K562 (cell line): ENCODE measurements at regions not wholly inside any gene's neighbourhood (a gene's known extent, or its start where the extent isn't known, plus 50 kb on each side); places are given as distances from the start of the nearest gene placed in this dataset.

ENCODE experiments used
- ATAC-seq: fragments of 200-7000 bp; cut with Tn5 transposase; 3 replicates; pipeline ENCODE4 v1.9.1; 2020; ENCODE audit warnings: moderate library complexity
- BruUV-seq: library from RNA; stranded (reverse); fragments of 400-500 nt; replicated peaks from 2 replicates; lab custom pipeline; 2021; lab: Mats Ljungman, UMichigan
- CTCF ChIA-PET: fragments of 300-600 bp; formaldehyde crosslinking; extraction: SDS; loops from one replicate; lab custom pipeline; 2021; ENCODE audit warnings: low intra/inter-chr PET ratio; lab: Yijun Ruan, JAX
- POLR2A ChIA-PET: fragments of 300-600, 350-650 bp; sonication (Branson Sonifier 250); formaldehyde crosslinking; extraction: SDS; loops from one replicate; lab custom pipeline; 2021; ENCODE audit warnings: antibody characterized with exemption, inconsistent platforms; lab: Yijun Ruan, JAX
- DNase-seq, 4 experiments: peaks; one replicate each; pipeline versions ENCODE4 v3.0.0 to v3.0.0-alpha.2; 2011 to 2018; ENCODE audit warnings: low spot score in 3 of 4, mixed read lengths in 3 of 4; ENCODE audit errors: extremely low read depth in 1 of 4
- FAIRE-seq: peaks from 2 replicates; lab custom pipeline; 2011; peaks lifted over from hg19 to GRCh38; lab: Jason Lieb, UNC
- H2AFZ ChIP-seq: 2 replicates; pipeline ENCODE4 v1.6.0; 2011; ENCODE audit warnings: low read depth, low read length, control low read depth, inconsistent platforms
- H3K27ac ChIP-seq: fragments of 200-600 bp; 3 replicates; pipeline ENCODE4 v1.8.0; 2011; ENCODE audit warnings: low read depth, mild to moderate bottlenecking, control low read depth, inconsistent platforms, low read length, moderate library complexity, mixed read lengths; ENCODE audit errors: extremely low read depth
- H3K27me3 ChIP-seq, 2 experiments: fragments of 300-600 bp in 1 of 2; 2 replicates in 1 of 2; 3 replicates in 1 of 2; pipeline versions ENCODE4 v1.6.0 to v1.8.0; 2011; ENCODE audit warnings: inconsistent platforms in 2 of 2, low read length in 2 of 2, mild to moderate bottlenecking in 1 of 2, mixed read lengths in 1 of 2, moderate library complexity in 1 of 2; ENCODE audit not compliant: control insufficient read depth in 2 of 2, insufficient read depth in 2 of 2
- H3K36me3 ChIP-seq: fragments of 300-600 bp; 3 replicates; pipeline ENCODE4 v1.8.0; 2011; ENCODE audit warnings: mild to moderate bottlenecking, low read length, inconsistent platforms; ENCODE audit not compliant: control insufficient read depth, insufficient read depth
- H3K4me1 ChIP-seq, 2 experiments: fragments of 200-600 bp in 1 of 2; replicated peaks in 1 of 2; 2 replicates in 1 of 2; 3 replicates in 1 of 2; pipeline versions ENCODE4 v1.5.1 to v1.8.0; 2011; ENCODE audit warnings: inconsistent platforms in 2 of 2, low read length in 2 of 2, mild to moderate bottlenecking in 1 of 2, mixed read lengths in 1 of 2, moderate library complexity in 1 of 2; ENCODE audit not compliant: control insufficient read depth in 2 of 2, insufficient read depth in 2 of 2
- H3K4me2 ChIP-seq: 2 replicates; pipeline ENCODE4 v1.6.1; 2011; ENCODE audit warnings: low read length, control low read depth, inconsistent platforms, mixed read lengths; ENCODE audit not compliant: insufficient read depth
- H3K4me3 ChIP-seq: fragments of 200-600 bp; sonication (generic), shearing (Covaris generic); 2 replicates; pipeline ENCODE4 v1.5.1; 2016; ENCODE audit warnings: control low read depth, inconsistent platforms
- H3K79me2 ChIP-seq: fragments of 200-600 bp; 3 replicates; pipeline ENCODE4 v1.8.0; 2011; ENCODE audit warnings: low read length, inconsistent platforms; ENCODE audit not compliant: control insufficient read depth, insufficient read depth
- H3K9ac ChIP-seq, 2 experiments: 2 replicates each; pipeline versions ENCODE4 v1.6.0 to v1.6.1; 2011; ENCODE audit warnings: low read depth in 2 of 2, low read length in 2 of 2, control low read depth in 1 of 2, inconsistent platforms in 1 of 2, mild to moderate bottlenecking in 1 of 2, mixed read lengths in 1 of 2; ENCODE audit not compliant: insufficient read depth in 1 of 2
- H3K9me1 ChIP-seq: one replicate; pipeline ENCODE4 v1.6.0; 2011; ENCODE audit warnings: inconsistent platforms, mild to moderate bottlenecking, low read length, moderate library complexity; ENCODE audit not compliant: control insufficient read depth, insufficient read depth
- H3K9me3 ChIP-seq: replicated peaks from 2 replicates; pipeline ENCODE4 v1.5.1; 2011; ENCODE audit warnings: low read depth, low read length, inconsistent platforms; ENCODE audit not compliant: control insufficient read depth, insufficient read depth
- H4K20me1 ChIP-seq: replicated peaks from 2 replicates; pipeline ENCODE4 v1.6.1; 2011; ENCODE audit warnings: low read length, inconsistent platforms, mixed read lengths; ENCODE audit not compliant: control insufficient read depth, insufficient read depth
- BRF1 ChIP-seq: IDR thresholded peaks from 3 replicates; pipeline ENCODE4 v1.6.1; 2011; ENCODE audit warnings: borderline replicate concordance, mild to moderate bottlenecking; ENCODE audit not compliant: insufficient read length; ENCODE audit errors: extremely low read depth
- DMBX1 ChIP-seq: fragments of 250-450 bp; sonication (Bioruptor Pico); IDR thresholded peaks from 2 replicates; pipeline ENCODE4 v1.8.0; 2022; ENCODE audit warnings: inconsistent platforms, mild to moderate bottlenecking, moderate library complexity, borderline replicate concordance
- GABPB1 ChIP-seq: sonication (generic); formaldehyde crosslinking; IDR thresholded peaks from 2 replicates; pipeline ENCODE4 v1.8.0; 2022; ENCODE audit warnings: mild to moderate bottlenecking, missing genetic modification reagents
- MTA1 ChIP-seq: fragments of 450-650 bp; IDR thresholded peaks from 2 replicates; pipeline ENCODE4 v1.6.1; 2017; ENCODE audit warnings: borderline replicate concordance
- NONO ChIP-seq, 2 experiments: fragments of 200-400 bp in 1 of 2; fragments of 450-650 bp in 1 of 2; formaldehyde crosslinking in 1 of 2; IDR thresholded peaks; 2 replicates each; pipeline ENCODE4 v1.6.1; 2017; ENCODE audit warnings: low read depth in 2 of 2, mild to moderate bottlenecking in 2 of 2, moderate library complexity in 2 of 2, low read length in 1 of 2
- PCBP2 ChIP-seq: fragments of 200-400 bp; formaldehyde crosslinking; IDR thresholded peaks from 2 replicates; pipeline ENCODE4 v1.6.1; 2018; ENCODE audit warnings: low read length, low read depth, mild to moderate bottlenecking, moderate library complexity; ENCODE audit not compliant: poor library complexity, severe bottlenecking
- RAD51 ChIP-seq: fragments of 450-650 bp; IDR thresholded peaks from 2 replicates; pipeline ENCODE4 v1.7.1; 2016; ENCODE audit warnings: low read depth, mild to moderate bottlenecking, borderline replicate concordance
- SMAD3 ChIP-seq: fragments of 450-650 bp; formaldehyde crosslinking; conservative IDR thresholded peaks from 2 replicates; pipeline ENCODE4 v1.4.0; 2020; ENCODE audit warnings: mild to moderate bottlenecking
- ZKSCAN1 ChIP-seq: fragments of 150-350 bp; IDR thresholded peaks from 2 replicates; pipeline ENCODE4 v1.6.1; 2016; ENCODE audit warnings: low read depth, low read length
- ZNF707 ChIP-seq: fragments of 250-450 bp; sonication (Bioruptor Pico); conservative IDR thresholded peaks from 2 replicates; pipeline ENCODE4 v1.8.0; 2022; ENCODE audit warnings: inconsistent platforms, mild to moderate bottlenecking, moderate library complexity
- WGBS: fragments of 100-300 bp; shearing (Covaris generic); methylation state at CpG from one replicate; pipeline ENCODE4 v1.1.6; 2016; ENCODE audit warnings: low coverage, mixed read lengths; ENCODE audit not compliant: insufficient coverage; ENCODE audit errors: missing lambda C conversion rate; 5-methylcytosine and 5-hydroxymethylcytosine counted together
- in situ Hi-C: fragments of 300-500 bp; cut with MboI; formaldehyde crosslinking; loops from 4 replicates; pipeline ENCODE4 v1.15.0; 2018; ENCODE audit warnings: inconsistent platforms, mixed read lengths
- intact Hi-C: fragments of 100-400 bp; cut with micrococcal nuclease; formaldehyde crosslinking; loops from 2 replicates; pipeline ENCODE4 v1.14.2; 2022
- TF ChIP-seq, protein P1 (sequence below): fragments of 250-450 bp; sonication (Bioruptor Pico); IDR thresholded peaks from 2 replicates; pipeline ENCODE4 v1.5.0; 2021; ENCODE audit warnings: mild to moderate bottlenecking, moderate library complexity
- TF ChIP-seq, protein P2 (sequence below): fragments of 250-450 bp; sonication (Bioruptor Pico); IDR thresholded peaks from 2 replicates; pipeline ENCODE4 v1.5.0; 2021; ENCODE audit warnings: mild to moderate bottlenecking, borderline replicate concordance
- TF ChIP-seq, protein P3 (sequence below): fragments of 450-650 bp; formaldehyde crosslinking; IDR thresholded peaks from 2 replicates; pipeline ENCODE4 v1.4.0; 2020; ENCODE audit warnings: mild to moderate bottlenecking, moderate library complexity
- TF ChIP-seq, protein P4 (sequence below): fragments of 250-450 bp; sonication (Bioruptor Pico); IDR thresholded peaks from 2 replicates; pipeline ENCODE4 v1.8.0; 2021; ENCODE audit warnings: mild to moderate bottlenecking, moderate library complexity

DNA sequence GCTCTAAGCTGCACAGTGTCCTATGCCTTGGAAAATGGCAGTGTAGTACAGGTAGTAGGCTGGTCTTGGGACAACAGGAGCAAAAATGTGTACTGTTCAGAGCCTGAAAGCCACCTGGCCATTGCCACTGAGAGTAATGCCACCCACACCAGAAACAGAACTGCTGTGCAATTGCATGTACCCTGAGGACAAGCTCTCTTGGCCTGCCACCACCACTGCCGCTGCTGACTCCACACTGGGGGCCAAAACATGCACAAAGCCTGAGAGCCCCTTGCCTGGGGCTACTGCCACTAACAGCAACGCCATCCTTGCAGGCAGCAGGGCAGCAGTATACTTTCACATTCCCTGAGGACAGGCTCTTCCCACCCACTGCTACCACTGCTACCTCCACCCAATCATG is 251.9 kb upstream of the CDH12 start:
- H3K4me2 ChIP-seq = no peak overlapping the region
- H3K79me2 ChIP-seq = no peaks in the 10 kb centered on the region
- DNase-seq (no peak), FAIRE-seq (no peak), ATAC-seq (no peak)
- ChIA-PET POLR2A (no interaction called here), CTCF (no interaction called here)
- BruUV-seq = no TSS peak
- intact Hi-C loops = no loop called here
- no peak overlapping the region for H3K9ac ChIP-seq
- no peaks in the 10 kb centered on the region for H4K20me1 ChIP-seq
- H3K27ac ChIP-seq = no peak overlapping the region
- no peaks in the 10 kb centered on the region for H3K4me1 ChIP-seq
- no peaks in the 10 kb centered on the region for H3K9me1 ChIP-seq
- H3K4me3 ChIP-seq = no peak overlapping the region
- peaks cover 2% of the 10 kb centered on the region; the same call in 1 of the 2 replicates for H3K9me3 ChIP-seq
- H3K27me3 ChIP-seq = no peaks in the 10 kb centered on the region
- no peak overlapping the region for H2AFZ ChIP-seq
- in situ Hi-C loops = no loop called here
- no peaks in the 10 kb centered on the region for H3K36me3 ChIP-seq
- WGBS = 3% methylated on average over 2 of the region's 2 CpGs
- no peak for TF ChIP-seq ZNF707 (CRISPR knock-in tag)
- TF ChIP-seq DMBX1 (CRISPR knock-in tag) = no peak
- no peak for TF ChIP-seq GABPB1 (CRISPR knock-in tag)
- no peak for TF ChIP-seq MTA1
- TF ChIP-seq, protein P1, sequence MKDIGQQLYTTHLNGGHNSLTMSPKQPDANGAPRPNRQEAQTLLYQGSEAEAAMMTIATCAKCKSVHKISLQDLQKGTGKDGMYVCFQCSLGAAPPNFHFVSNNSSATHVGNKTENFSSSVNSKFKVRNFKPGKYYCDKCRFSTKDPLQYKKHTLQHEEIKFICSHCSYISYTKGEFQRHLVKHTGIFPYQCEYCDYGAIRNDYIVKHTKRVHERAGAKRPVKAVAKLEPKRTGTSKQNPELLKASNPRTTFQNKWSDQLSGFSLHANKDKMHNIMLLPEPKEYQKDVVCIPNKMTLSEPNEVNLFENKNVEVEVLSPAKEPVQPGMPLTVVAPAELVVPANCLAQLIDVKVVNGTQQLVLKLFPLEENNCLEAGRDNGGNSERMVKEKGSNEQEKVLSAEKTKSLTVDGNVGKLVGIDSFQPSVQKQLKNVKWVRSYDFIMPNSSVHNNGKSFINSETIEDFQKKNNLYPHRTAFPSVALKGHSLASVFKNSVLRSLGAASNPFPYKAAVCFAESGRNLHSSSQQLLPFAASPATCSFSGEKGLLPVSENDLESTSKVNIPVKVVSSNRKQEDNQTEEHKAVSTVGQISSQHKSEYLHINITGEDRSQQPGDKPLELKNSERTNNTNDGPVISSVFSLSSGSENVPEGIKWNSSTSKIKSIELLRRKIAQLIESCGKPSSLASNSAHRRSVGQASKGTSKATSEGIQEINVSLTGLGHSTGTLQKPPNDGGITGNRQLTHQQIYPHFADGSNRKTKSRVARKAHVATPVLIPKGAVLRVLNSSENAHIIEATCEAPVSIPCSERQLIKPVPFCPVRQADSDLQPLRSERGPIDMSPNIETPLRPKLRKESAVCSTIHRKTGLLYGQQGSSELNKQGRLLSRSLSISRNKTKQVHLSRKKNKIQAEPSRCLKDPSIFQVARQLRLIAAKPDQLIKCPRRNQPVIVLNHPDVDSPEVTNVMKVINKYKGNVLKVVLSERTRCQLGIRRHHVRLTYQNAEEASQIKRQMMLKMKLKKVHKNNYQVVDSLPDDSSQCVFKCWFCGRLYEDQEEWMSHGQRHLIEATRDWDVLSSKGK (CRISPR knock-in tag) = no peak
- TF ChIP-seq, protein P2, sequence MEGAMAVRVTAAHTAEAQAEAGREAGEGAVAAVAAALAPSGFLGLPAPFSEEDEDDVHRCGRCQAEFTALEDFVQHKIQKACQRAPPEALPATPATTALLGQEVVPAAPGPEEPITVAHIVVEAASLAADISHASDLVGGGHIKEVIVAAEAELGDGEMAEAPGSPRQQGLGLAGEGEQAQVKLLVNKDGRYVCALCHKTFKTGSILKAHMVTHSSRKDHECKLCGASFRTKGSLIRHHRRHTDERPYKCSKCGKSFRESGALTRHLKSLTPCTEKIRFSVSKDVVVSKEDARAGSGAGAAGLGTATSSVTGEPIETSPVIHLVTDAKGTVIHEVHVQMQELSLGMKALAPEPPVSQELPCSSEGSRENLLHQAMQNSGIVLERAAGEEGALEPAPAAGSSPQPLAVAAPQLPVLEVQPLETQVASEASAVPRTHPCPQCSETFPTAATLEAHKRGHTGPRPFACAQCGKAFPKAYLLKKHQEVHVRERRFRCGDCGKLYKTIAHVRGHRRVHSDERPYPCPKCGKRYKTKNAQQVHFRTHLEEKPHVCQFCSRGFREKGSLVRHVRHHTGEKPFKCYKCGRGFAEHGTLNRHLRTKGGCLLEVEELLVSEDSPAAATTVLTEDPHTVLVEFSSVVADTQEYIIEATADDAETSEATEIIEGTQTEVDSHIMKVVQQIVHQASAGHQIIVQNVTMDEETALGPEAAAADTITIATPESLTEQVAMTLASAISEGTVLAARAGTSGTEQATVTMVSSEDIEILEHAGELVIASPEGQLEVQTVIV (CRISPR knock-in tag) = no peak
- no peak for TF ChIP-seq RAD51
- TF ChIP-seq PCBP2 = no peak
- no peak for TF ChIP-seq BRF1
- TF ChIP-seq, protein P3, sequence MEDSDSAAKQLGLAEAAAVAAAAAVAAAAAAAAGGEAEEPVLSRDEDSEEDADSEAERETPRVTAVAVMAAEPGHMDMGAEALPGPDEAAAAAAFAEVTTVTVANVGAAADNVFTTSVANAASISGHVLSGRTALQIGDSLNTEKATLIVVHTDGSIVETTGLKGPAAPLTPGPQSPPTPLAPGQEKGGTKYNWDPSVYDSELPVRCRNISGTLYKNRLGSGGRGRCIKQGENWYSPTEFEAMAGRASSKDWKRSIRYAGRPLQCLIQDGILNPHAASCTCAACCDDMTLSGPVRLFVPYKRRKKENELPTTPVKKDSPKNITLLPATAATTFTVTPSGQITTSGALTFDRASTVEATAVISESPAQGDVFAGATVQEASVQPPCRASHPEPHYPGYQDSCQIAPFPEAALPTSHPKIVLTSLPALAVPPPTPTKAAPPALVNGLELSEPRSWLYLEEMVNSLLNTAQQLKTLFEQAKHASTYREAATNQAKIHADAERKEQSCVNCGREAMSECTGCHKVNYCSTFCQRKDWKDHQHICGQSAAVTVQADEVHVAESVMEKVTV (CRISPR knock-in tag) = no peak
- no peak for TF ChIP-seq SMAD3 (CRISPR knock-in tag)
- TF ChIP-seq ZKSCAN1 = no peak
- TF ChIP-seq, protein P4, sequence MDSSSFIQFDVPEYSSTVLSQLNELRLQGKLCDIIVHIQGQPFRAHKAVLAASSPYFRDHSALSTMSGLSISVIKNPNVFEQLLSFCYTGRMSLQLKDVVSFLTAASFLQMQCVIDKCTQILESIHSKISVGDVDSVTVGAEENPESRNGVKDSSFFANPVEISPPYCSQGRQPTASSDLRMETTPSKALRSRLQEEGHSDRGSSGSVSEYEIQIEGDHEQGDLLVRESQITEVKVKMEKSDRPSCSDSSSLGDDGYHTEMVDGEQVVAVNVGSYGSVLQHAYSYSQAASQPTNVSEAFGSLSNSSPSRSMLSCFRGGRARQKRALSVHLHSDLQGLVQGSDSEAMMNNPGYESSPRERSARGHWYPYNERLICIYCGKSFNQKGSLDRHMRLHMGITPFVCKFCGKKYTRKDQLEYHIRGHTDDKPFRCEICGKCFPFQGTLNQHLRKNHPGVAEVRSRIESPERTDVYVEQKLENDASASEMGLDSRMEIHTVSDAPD (CRISPR knock-in tag) = no peak
- TF ChIP-seq NONO (IDR thresholded peaks at IDR 0.05; ENCODE audit: low read depth in 2 of 2, low read length in 1 of 2) = no peak
